GM19025 (cell line): ENCODE measurements at regions not wholly inside any gene's neighbourhood (a gene's known extent, or its start where the extent isn't known, plus 50 kb on each side); places are given as distances from the start of the nearest gene placed in this dataset.

Experiments
- ATAC-seq: cut with Tn5 transposase; IDR thresholded peaks from one replicate; pipeline ENCODE4 v1.9.1; 2021; ENCODE audit warnings: mild to moderate bottlenecking, low read depth, moderate library complexity; ENCODE audit not compliant: unreplicated experiment

GRCh38 chr6:138577151-138577915, 78.0 kb upstream of the NHSL1 start:
- no peak for ATAC-seq

- no peak for ATAC-seq
Observed at GRCh38 chr6:138580040-138580439, 80.7 kb upstream of the NHSL1 start.

GRCh38 chr6:138580801-138581200, 81.5 kb upstream of the NHSL1 start:
- ATAC-seq = no peak

GRCh38 chr6:138582573-138582972, 83.3 kb upstream of the NHSL1 start:
- ATAC-seq = no peak

- ATAC-seq = no peak
Observed at GRCh38 chr6:138586638-138587037, 87.3 kb upstream of the NHSL1 start.

GRCh38 chr6:138588805-138589434, 89.6 kb upstream of the NHSL1 start:
- no peak for ATAC-seq

DNA sequence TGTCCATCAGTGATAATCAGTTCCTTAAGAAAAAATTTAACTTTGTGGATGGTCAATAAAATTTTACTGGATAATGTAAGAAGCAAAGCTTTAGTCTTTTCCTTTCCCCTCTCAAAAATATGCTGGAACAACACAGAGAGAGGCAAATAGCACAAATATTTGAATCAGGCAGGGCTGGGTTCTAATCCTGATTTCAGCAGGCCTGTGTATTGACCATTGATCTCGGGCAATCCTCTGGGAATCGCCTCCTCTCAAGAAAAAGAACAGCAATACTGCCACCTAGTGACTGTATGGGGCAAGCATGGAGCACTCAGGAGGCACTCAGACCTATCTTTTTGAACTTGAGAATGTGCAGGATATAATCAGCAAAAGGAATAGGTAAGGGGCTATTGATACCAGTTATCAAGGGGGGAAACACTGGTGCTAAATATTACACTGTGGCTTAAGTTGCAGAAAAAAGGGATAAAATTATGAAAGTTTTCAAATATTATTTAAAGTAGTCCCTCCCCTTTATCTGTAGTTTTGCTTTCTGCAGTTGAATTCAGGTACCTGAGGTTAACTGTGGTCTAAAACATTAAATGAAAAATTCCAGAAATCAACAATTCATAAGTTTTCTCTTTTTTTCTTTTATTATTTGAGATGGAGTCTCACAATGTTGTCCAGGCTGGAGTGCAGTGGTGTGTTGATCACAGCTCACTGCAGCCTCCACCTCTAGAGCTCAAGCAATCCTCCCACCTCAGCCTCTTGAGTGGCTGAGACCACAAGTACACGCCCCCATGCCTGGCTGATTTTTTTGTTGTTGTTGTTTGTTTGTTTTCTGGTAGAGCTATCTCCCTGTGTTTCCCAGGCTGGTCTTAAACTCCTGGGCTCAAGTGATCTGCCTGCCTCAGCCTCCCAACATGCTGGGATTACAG, 91.8 kb upstream of the NHSL1 start:
- no peak for ATAC-seq

DNA sequence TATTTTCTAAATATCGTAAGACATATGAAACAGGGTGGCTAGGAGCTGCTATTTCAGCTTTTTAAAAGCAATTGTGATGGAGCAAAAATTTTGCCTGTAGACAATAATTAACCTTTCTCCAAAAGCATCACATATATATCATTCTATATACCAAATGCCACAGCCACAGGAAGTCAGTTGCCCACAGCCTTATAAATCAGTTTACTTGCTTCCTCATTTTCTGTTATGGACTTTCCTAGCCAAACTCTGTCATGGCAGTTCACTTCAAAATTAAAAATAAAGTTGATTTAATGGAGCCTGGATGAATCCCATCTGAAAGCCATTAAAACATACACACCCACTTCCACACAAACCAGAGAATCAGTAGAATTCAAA, 93.4 kb upstream of the NHSL1 start:
- peak; percentile 28 for ATAC-seq

DNA sequence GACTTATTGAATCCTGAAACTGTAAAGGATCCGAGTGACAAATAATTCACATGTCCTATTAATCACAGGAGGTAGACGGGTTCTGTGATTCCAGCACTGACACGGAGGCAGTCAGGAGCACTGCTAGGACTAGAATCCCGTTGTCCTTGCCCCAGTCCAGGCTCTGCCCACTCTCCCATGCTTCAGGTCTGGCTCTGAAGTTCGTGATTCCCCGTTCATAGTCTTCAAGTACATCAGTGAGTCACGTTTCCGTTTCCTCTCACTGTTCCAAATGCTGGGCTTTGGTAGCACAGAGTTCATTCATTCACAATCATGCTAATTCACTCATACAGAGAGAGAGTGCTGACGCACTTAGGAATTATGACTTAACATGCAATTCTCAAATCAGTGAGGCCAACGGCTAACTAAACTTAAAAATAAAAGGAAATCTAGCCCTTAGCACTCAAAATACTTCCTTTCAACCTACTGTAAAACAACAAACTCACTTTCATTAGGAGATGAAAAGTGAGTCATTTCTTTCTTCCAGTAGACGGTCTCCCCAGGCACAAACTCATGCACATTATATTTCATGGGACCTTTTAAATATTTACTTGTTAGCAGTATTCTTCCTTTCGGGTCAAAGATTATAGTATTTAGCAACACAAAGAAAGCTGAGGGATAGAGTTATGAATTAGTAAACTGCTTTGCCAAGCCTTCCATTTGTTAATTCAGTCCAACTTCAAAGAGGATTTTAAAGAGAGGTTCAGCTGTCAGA, 94.0 kb upstream of the NHSL1 start:
- ATAC-seq = peak; percentile 56

DNA sequence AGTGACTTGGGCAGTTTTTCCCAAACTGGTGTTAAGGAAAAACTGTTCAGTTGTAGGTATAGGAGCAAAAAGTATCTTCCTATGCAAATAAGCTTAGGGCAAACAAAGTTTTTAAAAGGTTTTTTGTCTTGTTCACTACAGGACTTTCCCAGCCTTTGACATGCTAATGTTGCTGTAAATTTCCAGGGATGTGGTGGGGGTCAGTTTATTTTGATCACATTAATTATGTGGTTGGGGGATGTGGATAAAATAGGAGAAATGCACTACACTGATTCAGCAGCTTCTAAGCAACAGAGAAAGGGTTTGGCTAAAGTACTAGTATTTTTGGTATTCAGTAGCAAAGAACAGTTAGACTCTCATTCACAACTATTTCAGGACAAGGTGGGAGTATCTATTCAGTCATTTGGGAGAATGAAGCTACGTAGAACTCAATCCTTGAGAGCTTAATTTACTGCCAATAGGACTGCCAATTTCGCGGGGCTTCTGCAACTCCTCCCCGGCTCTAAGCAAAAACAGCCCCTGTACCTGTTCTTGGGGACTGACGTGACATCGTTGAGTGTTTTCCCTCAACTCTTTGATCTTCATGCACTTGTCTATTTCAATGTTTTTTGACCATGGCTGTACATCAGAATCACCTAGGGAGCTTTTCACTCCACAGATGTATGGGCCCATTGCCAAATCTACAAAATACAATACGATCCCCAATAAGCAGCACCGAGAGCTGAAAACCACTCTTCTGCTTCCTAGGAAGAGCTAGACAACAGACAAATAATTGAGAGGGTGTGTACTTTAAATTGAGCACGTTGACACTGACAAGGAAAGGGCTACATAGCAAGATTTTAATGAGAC, 94.8 kb upstream of the NHSL1 start:
- ATAC-seq = no peak

DNA sequence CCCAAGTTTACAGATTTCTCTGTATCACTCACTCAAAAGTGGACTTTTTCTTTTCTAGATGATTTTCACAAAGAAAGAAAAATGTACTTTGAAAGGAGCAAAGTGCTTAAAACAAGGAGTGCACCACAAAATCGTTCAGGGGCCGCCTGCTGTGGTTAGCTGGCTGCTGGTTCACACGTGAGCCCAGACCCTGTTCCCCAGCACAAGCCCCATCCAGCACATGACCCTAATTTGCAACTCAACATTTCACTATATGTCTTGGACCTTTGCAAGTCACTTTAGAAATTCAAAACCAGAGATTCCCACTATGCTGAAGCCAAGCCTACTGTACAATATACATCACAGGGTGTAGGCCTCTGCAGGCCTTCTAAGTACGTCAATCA, 95.5 kb upstream of the NHSL1 start:
- no peak for ATAC-seq

DNA sequence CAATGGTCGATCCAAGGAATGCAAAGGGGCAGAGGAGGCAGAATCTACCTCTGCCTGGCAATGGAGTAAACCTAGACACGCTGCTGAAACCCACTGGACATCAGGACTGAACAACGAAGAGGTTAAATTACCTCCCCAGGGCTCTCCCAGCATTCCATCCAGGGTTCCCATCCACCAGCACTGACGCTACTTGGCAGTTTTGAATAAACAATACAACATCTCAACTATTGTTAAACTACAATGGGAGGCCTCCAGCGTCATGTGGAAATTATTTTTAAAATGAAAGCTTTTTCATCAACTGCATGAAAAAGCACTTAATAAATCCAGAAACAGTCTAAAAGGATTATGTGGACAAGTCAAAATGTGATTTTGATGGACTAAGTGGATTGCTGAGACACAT, 96.8 kb upstream of the NHSL1 start:
- ATAC-seq = no peak

DNA sequence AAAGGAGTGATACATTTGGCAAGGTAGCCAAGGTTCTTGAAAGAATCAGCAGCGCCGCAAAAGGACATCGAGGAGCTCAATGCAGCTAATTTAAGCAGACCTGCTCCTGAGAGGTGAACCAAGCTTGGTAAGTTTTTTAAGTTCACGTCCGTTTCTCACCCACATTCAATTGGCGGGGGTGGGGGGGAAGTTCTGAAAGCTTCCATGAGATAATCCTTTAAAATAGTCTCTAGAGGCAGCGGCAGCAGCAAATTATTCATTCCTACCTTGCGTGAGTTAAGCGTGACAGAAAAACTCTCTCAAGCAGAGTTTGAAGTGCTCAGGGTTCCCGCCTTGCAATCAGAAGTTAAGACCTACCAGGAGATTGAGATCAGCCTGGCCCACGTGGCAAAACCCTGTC, 97.3 kb upstream of the NHSL1 start:
- no peak for ATAC-seq

DNA sequence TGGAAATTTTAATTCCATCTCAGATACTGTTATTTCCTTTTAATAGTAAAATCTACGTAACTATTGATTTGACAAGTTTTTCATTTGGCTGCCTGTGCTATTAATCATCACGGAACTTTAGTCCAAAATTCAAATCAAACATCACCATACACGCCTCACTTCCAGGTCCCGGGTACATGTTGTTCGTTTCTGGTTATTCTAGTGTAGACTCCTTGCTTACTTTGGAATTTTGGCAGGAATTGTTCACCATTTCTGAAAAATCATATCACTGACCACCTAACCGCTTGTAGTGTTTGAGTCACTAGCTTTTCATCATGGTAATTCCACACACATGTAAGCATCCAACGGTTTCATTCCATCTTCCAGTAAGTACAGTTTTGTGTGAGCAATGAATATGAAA, 98.0 kb upstream of the NHSL1 start:
- no peak for ATAC-seq

- no peak for ATAC-seq
Observed at GRCh38 chr6:138598562-138599173, 99.4 kb upstream of the NHSL1 start.

GRCh38 chr6:138600261-138600660, 101.0 kb upstream of the NHSL1 start:
- ATAC-seq = no peak

DNA sequence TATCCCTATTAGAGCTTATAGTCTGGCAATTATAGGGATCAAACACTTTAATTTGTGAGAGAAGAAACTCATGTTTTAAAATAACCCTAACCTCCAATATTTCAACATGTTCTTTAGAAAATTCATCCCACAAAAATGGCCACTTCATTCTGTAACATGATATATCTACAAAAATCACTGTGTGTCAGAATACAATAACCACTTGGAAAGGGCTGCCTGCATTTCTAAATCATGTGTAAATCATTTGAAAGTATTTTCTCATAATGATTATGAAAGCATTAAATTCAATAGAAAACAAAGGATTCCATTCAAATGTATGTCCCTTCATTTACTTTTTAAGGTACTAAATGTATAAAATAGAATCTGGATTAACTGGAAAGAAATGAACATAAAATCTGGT, 101.4 kb upstream of the NHSL1 start:
- ATAC-seq = no peak

GRCh38 chr6:138601128-138601527, 101.8 kb upstream of the NHSL1 start:
- no peak for ATAC-seq

DNA sequence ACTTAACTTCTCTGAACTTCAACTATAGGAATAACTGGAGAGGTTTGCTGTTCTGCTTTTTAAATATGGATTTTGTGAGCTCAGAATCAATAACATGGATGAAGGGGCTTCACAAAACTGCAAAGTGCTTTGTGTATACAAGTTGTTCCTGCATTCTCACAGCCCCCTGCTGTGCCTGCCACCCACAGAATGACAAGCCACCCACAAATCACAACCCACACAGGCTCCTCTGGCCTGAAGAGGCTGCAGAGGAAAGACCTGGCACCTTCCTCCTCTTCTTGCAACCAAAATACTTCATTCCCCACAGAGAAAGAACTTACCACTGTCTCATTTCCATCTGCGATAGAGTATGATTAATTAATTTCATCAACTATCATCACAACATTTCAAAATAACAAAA, 106.7 kb upstream of the NHSL1 start:
- no peak for ATAC-seq
